Endometrium (tissue), 2 donors: ENCODE measurements at regions not wholly inside any gene's neighbourhood (a gene's known extent, or its start where the extent isn't known, plus 50 kb on each side); places are given as distances from the start of the nearest gene placed in this dataset.
"Not testable (repeated sequence)": the region's sequence is repeated elsewhere in the genome, so short reads cannot be mapped to it uniquely, and the experiment has no call there.

ENCODE experiments used
- FAIRE-seq: peaks from 2 replicates; lab custom pipeline; 2012; peaks lifted over from hg19 to GRCh38; lab: Jason Lieb, UNC
- donor health status: control.
- donor health status: control.

- FAIRE-seq = no peak
Measured at GRCh38 chr11:96706761-96707160, 316.9 kb downstream of the JRKL start.

DNA sequence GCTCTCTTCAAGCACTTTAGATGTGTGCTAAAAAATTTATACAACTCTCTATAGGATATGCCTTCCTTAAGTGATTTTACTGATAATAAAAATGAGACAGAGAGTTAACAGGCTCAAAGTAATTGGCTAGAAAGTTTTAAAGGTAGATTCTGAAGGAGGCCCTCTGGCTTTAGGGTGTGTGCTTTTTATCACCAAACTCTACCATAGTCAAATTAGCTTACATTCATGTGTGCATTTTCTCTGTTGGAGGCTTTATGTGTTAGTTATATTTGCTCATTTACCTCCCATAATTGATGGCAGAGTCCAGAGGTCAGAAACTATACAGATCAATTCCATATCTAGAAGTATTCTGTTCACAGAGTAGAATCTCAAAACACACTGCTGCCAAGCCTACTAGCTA, 317.5 kb downstream of the JRKL start:
- no peak for FAIRE-seq

GRCh38 chr11:96708219-96708878, 318.5 kb downstream of the JRKL start:
- no peak for FAIRE-seq

- FAIRE-seq = no peak
Measured at GRCh38 chr11:96713301-96713700, 323.5 kb downstream of the JRKL start.

- no peak for FAIRE-seq
Measured at GRCh38 chr11:96714689-96715088, 324.9 kb downstream of the JRKL start.

- FAIRE-seq = no peak
Measured at GRCh38 chr11:96715208-96715607, 325.4 kb downstream of the JRKL start.

DNA sequence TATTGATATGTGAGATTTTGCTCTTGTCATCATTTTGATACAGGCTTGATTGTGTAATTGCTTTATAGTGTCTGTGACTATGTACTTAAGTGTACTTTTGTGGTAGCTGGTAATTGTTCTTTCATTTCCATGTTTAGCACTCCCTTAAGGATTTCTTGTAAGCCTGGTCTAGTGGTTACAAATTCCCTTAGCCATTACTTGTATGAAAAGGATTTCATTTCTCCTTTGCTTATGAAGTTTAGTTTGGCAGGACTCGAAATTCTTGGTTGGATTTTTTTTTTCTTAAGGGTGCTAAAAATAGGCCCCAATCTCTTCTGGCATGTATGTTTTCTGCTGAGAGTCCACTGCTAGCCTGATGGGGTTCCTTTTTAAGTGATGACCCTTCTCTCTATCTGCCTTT, 346.8 kb downstream of the JRKL start:
- no peak for FAIRE-seq

- no peak for FAIRE-seq
Measured at GRCh38 chr11:96738311-96738710, 348.5 kb downstream of the JRKL start.

DNA sequence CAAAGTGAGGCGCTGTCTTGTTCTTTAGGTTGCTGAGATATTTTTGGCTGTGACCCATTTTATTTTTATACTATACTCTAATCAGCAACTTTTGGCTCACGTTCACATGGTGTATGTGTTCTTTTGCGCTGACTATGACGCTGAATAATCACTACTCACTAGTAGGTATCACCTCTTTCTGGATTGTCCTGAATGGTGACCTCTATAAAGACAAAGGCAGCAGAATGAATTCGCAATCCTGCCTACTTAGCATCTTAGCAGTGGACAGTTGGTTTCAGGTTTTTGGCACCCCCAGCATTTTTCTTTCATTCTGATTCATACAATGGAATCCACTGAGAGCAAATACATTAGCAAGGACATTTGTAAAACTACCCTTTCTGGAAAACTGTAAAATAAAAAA, 351.3 kb downstream of the JRKL start:
- FAIRE-seq = no peak

- FAIRE-seq = no peak
Measured at GRCh38 chr11:96744697-96745096, 354.9 kb downstream of the JRKL start.

GRCh38 chr11:96748639-96749370, 359.0 kb downstream of the JRKL start:
- no peak for FAIRE-seq

DNA sequence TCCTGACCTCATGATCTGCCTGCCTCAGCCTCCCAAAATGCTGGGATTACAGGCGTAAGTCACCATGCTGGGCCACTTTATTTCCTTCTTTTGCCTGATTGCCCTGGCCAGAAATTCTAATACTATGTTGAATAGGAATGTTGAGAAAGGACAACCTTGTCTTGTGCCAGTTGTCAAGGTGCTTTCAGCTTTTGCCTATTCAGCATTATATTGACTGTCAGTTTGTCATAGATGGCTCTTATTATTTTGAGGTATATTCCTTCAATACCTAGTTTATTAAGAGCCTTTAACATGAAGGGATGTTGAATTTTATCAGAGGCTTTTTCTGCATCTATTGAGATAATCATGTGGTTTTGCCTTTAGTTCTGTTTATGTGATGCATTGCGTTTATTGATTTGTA, 362.0 kb downstream of the JRKL start:
- not testable (repeated sequence) for FAIRE-seq

DNA sequence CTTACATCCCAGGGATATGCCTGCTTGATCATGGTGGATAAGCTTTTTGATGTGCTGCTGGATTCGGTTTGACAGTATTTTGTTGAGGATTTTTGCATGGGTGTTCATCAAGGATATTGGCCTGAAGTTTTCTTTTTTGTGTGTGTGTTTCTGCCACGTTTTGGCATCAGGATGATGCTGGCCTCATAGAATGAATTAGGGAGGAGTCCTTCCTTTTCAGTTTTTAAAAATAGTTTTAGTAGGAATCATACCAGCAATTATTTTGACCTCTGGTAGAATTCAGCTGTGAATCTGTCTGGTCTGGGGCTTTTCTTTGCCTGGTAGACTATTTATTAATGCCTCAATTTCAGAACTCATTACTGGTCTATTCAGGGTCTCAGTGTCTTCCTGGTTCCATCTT, 362.4 kb downstream of the JRKL start:
- FAIRE-seq = no peak

DNA sequence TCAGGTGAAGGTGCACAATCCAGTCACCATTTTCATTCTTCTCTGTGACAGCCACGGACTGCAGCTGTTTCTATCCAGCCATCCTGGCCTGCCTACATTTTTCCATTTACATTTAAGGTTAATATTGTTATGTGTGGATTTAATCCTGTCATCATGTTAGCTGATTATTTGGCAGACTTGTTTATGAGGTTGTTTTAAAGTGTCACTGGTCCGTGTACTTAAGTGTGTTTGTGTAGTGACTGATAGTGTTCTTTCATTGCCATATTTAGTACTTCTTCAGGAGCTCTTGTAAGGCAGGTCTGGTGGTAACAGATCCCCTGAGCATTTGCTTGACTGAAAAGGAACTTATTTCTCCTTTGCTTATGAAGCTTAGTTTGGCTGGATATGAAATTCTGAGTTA, 364.2 kb downstream of the JRKL start:
- FAIRE-seq = no peak

DNA sequence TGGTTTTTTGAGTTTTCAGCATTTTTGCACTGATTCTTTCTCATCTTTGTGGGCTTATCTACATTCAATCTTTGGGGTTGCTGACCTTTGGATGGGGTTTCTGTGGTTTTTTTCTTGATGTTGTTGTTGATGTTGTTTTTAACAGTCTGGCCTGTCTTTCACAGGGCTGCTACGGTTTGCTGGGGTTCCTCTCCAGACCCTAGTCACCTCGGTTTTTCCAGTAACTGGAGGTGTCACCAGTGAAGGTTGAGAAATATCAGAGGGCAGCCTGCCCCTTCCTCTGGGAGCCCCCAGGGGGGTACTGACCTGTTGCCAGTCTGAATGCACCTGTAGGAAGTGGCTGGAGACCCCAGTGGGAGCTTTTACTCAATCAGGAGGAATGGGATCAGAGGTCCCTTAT, 365.4 kb downstream of the JRKL start:
- no peak for FAIRE-seq

- no peak for FAIRE-seq
Measured at GRCh38 chr11:96755752-96756151, 365.9 kb downstream of the JRKL start.

GRCh38 chr11:96758957-96759356, 369.1 kb downstream of the JRKL start:
- FAIRE-seq = no peak

- no peak for FAIRE-seq
Measured at GRCh38 chr11:96760306-96760705, 370.5 kb downstream of the JRKL start.

DNA sequence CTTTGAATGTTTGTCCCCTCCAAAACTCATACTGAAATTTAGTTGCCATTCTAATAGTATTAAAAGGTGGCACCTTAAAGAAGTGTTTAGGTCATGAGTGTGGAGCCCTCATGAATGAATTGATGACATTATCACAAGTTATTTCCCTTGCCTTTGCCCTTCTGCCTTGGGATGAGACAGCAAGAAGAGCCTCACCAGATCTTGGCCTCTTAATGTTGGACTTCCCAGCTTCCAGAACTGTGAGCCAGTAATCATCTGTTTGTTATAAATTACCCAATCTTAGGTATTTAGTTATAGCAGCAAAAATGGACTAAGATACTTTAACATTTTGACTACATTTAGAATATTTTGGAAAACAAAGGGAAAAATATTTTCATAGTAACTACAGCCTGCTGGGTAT, 371.0 kb downstream of the JRKL start:
- FAIRE-seq = no peak

DNA sequence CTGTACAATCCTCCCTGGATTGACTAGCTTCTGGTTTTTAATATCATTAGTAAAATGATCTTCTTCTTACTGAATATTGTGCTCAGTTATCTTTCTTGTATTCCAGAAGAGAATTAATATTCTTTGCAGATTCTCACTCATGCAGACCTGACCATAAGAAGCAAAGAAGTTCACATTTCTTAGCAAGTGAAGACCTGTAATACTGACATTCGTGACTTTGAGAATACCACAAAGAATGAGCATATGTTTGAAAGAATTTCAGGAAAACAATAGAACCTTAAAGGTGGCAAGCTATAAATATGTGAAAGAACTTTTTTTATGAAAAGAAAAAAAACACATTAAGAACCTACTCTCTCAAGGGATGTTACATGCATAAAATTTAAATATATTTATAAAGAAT, 371.6 kb downstream of the JRKL start:
- FAIRE-seq = no peak

GRCh38 chr11:96763244-96763643, 373.4 kb downstream of the JRKL start:
- FAIRE-seq = no peak

DNA sequence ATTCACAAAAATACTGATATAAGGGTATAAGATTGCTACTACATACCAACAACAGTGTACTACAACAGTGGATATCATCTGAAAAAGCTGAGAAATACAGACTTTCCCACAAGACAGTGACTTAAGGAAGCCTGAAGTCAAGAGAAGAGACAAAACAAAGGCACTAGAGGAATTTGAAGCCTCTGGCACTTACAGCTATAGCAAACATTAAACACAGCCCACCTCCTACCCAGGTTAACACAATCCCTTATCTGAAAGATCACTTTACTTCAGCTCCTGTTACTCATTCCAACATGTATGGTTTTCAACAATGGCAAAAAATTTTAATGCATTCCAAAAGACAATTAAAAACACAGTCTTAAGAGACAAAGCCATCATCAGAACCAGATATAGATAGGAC, 388.5 kb downstream of the JRKL start:
- FAIRE-seq = no peak

DNA sequence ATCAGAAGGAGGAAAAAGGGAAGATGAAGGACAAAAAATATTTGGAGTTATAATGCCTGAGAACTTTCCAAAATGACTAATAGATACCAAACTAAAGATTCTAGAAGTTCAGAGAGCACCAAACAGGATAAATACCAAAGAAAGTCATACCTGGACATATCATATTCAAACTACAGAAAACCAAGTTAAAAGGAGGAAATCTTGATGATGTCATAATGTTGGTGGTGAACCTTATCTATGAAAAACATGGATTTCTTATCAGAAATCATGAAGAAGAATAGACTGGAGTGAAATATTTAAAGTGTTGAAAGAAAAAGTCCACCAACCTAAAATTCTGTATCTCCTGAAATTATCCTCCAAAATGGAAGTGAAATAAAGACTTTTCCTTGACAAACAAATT, 389.2 kb downstream of the JRKL start:
- FAIRE-seq = no peak

GRCh38 chr11:96781082-96781481, 391.3 kb downstream of the JRKL start:
- FAIRE-seq = no peak
